HG02588 (cell line): ENCODE measurements at regions not wholly inside any gene's neighbourhood (a gene's known extent, or its start where the extent isn't known, plus 50 kb on each side); places are given as distances from the start of the nearest gene placed in this dataset.

Experiments
- ATAC-seq: cut with Tn5 transposase; IDR thresholded peaks from one replicate; pipeline ENCODE4 v1.9.1; 2021; ENCODE audit warnings: mild to moderate bottlenecking, moderate library complexity; ENCODE audit not compliant: unreplicated experiment

GRCh38 chr3:14307656-14308302 lies 94.6 kb upstream of the SLC6A6 start:
- no peak for ATAC-seq

- no peak for ATAC-seq
These were observed 90.7 kb upstream of the SLC6A6 start for GRCh38 chr3:14311729-14312128.

DNA sequence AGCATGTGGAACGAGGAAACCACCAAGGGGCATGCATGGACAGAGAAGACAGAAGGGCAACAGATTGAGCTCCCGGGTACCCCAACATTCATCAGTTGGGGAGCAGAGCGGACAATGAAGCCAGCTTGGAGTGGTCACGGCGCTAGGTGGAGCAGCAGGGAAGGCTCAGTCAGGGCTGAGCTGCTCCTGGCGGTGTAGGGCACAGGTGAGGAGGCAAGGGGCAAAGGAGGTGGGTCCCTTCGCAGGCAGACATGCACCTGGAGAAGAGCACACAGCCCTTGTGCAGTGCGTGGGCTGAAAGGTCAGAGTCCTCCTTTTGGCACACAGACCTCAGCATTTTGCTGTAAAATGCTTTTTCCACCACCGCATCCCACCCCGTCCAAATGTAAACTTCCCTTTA lies 90.0 kb upstream of the SLC6A6 start:
- ATAC-seq = no peak

GRCh38 chr3:14317057-14317553 lies 85.3 kb upstream of the SLC6A6 start:
- ATAC-seq = no peak

GRCh38 chr3:14318646-14319045 lies 83.8 kb upstream of the SLC6A6 start:
- no peak for ATAC-seq

DNA sequence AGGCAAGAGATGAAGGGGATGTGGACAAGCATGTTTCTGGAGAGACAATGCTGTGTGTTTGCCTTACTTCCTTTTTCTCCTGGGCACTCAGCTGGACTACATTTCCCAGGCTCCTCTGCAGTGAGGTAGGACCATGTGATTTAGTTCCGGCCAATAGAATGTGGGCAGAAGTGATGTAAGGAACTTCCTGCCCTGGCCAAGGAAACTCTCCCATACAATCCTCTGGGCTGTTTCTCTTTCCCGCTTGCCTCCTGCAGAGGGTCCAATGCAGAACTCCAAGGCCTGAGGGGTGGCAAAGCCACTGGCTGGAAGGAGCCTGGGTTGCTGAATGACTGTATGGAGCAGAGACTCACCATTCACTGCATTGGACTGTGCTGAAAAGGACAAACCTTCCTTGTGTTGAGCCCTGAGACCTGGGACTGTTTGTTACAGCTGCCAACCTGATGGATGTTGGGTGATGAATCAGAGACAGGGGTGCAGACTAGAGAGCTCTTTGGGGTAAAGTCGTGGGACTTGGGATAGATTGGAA lies 82.7 kb upstream of the SLC6A6 start:
- peak; percentile 85 for ATAC-seq

GRCh38 chr3:14320219-14320618 lies 82.2 kb upstream of the SLC6A6 start:
- no peak for ATAC-seq

GRCh38 chr3:14322001-14322400 lies 80.4 kb upstream of the SLC6A6 start:
- ATAC-seq = no peak

DNA sequence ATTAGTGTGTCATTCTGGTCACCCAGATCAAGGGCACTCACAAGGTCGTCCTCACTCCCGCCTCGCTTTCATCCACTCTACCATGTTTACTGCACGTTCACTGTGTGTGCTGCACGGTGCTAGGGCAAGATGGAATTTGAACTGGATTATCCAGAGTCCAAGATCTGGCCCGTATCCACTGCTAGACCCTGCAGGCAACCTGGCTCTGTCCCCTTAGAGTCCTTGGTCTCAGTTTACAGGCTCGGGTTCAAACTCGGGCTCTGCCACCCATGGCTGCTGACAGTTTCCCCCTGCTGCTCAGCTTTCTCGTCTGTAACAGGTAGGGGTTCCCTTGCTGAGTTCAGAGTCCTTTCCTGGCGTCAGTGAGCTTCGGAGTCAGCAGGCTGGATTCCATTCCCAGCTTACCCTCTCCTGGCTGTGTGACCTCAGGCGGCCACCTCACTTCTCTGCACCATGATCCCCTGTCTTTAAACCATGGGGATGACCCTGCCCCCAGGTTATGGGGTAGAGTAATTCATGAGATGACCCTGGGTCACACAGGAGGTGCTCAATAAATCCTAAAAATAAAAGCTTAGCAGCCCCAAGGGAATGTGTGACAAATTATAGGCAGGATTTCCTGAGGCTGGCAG lies 79.6 kb upstream of the SLC6A6 start:
- ATAC-seq = no peak

GRCh38 chr3:14323401-14324223 lies 78.8 kb upstream of the SLC6A6 start:
- ATAC-seq = no peak

DNA sequence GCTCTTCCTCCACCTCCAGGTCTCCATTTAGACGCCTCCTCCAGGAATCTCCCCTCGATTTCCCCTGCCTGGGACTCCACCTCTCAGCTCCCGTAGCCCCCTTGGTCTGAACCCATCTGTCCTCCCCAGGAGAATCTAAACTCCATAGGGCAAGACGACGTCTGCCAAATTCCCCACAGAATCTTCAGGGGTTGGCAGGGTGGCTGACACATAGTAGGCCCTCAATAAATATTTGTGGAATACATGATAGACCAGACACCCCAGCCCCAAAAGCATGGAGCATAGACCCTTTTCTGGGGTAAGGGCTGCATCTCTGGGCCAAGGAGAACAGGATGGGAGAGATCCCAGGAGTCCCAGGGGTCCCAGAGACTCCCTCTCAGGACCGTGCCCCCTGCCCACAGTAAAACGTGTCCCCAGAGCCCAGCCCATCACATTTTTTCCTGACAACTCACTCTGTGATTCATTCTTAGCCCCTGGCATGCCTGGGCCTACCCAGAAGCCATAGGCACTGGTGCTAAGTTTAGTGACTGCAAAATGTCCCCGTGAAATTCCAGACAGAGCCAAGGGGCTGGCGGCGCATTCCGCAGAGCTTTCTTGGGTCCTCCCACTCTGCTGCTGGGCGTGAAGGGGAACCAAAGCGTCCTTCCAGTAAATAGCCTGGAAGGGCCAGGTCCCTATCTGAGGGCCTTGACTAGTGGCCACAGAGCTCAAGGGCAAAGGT lies 78.0 kb upstream of the SLC6A6 start:
- ATAC-seq = no peak

DNA sequence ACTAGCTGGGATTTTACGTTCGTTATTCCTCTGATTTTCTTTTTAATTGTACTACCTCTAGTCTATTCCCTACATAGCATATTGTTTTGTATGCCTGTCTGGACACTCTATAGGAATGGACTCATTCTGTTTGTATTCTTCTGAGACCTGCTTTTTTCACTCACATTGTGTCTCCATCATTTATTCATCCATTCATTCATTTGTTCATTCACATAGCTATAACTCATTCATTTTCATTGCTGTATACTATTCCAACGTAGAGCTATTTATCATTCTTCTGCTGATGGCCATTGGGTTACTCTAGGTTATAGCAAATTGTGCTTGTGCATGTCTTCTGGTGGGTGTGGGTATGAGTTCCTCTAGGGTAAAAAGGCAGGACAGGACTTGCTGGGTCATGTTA lies 74.0 kb upstream of the SLC6A6 start:
- no peak for ATAC-seq

- ATAC-seq = no peak
These were observed 73.1 kb upstream of the SLC6A6 start for GRCh38 chr3:14329116-14329830.

GRCh38 chr3:14329842-14330241 lies 72.6 kb upstream of the SLC6A6 start:
- no peak for ATAC-seq

- ATAC-seq = no peak
These were observed 71.9 kb upstream of the SLC6A6 start for GRCh38 chr3:14330508-14330907.

DNA sequence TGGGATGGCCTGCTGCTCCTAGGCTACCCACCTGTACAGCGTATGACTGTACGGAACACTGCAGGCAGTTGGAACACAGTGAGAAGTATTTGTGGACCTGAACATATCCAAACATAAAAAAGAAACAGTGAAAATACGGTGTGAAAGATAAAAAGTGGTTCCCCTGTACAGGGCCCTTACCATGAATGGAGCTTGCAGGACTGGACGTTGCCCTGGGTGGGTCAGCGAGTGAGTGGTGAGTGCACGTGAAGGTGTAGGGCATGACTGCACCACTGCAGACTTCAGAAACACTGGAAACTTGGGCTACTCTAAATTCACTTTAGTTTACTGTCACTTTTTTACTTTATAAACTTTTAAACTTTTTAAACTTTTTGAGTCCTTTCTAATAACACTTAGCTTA lies 71.2 kb upstream of the SLC6A6 start:
- ATAC-seq = no peak

GRCh38 chr3:14332392-14332791 lies 70.0 kb upstream of the SLC6A6 start:
- no peak for ATAC-seq

DNA sequence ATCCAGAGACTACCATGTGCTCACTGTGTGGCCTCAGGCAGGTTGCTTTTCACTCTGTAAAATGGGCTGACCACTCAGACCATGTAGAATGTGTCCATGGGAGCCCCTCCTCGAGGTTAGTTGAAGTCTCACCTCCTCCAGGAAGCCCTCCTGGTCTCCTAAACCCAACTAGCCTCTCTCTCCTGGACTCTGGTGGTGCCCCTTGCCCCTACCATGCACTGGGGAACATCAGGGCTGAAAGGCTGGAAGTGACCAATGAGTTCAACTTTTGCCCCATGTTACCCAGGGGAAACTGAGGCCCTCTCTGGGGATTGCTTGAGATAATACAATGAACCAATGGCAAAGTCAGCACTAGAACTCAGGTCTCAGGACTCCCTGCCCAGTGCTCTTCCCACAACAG lies 69.2 kb upstream of the SLC6A6 start:
- no peak for ATAC-seq

GRCh38 chr3:14333621-14334020 lies 68.8 kb upstream of the SLC6A6 start:
- ATAC-seq = no peak

DNA sequence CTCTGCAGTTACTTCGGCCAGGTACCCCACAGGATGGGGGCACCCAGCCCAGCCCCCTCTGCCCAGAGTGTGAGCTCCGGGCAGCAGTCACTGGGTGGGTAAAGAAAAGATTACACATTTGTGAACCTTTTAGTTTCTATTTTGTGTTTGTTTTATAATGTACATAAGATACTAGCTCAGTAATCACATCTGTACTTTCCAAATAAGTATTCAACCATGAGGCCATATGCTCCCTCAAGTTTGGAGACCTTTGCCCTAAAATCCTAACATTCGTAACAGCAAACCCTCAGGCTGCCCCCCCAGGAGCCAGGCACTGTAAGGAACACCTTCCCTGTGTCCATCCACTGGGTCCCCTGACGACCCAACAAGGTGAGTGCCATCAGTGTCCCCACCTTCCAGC lies 68.3 kb upstream of the SLC6A6 start:
- ATAC-seq = no peak
